HEK293 (cell line): ENCODE measurements at regions not wholly inside any gene's neighbourhood (a gene's known extent, or its start where the extent isn't known, plus 50 kb on each side); places are given as distances from the start of the nearest gene placed in this dataset.

Source experiments
- CTCF ChIA-PET: fragments of 350-600 bp; formaldehyde crosslinking; extraction: SDS; loops from one replicate; lab custom pipeline; 2021; ENCODE audit warnings: antibody characterized with exemption; lab: Yijun Ruan, JAX
- POLR2A ChIA-PET: fragments of 300-600 bp; formaldehyde crosslinking; extraction: SDS; loops from one replicate; lab custom pipeline; 2020; ENCODE audit warnings: antibody characterized with exemption, inconsistent platforms; lab: Yijun Ruan, JAX
- H3K27ac ChIP-seq: fragments of 200-500 bp; sonication (Bioruptor generic); 2 replicates; pipeline ENCODE4 v1.5.1; 2014; ENCODE audit warnings: low read depth, low read length, control low read depth, inconsistent platforms; ENCODE audit errors: extremely low read depth
- H3K36me3 ChIP-seq, 2 experiments: fragments of 200-500 bp in 1 of 2; sonication (Bioruptor generic) in 1 of 2; 1 replicate in 1 of 2; 2 replicates in 1 of 2; pipeline ENCODE4 v1.5.1; 2014 to 2017; ENCODE audit warnings: inconsistent platforms in 2 of 2, low read length in 2 of 2; ENCODE audit not compliant: control insufficient read depth in 2 of 2, insufficient read depth in 1 of 2
- H3K4me1 ChIP-seq: fragments of 200-500 bp; sonication (Bioruptor generic); 2 replicates; pipeline ENCODE4 v1.5.1; 2014; ENCODE audit warnings: mild to moderate bottlenecking, low read length, inconsistent platforms; ENCODE audit not compliant: control insufficient read depth, insufficient read depth
- H3K4me3 ChIP-seq: 2 replicates; pipeline ENCODE4 v1.5.1; 2011; ENCODE audit warnings: low read depth, mild to moderate bottlenecking, control low read depth, low read length, moderate library complexity
- H3K9me3 ChIP-seq: fragments of 200-500 bp; sonication (Bioruptor generic); 2 replicates; pipeline ENCODE4 v1.5.1; 2014; ENCODE audit warnings: low read depth, low read length, inconsistent platforms; ENCODE audit not compliant: control insufficient read depth, insufficient read depth
- BCL11A ChIP-seq: fragments of 450-650 bp; formaldehyde crosslinking; IDR thresholded peaks from 2 replicates; pipeline ENCODE4 v1.5.1; 2016; ENCODE audit warnings: low read depth, missing biosample characterization, missing genetic modification characterization
- GLI2 ChIP-seq: fragments of 450-650 bp; formaldehyde crosslinking; IDR thresholded peaks from 2 replicates; pipeline ENCODE4; 2017; ENCODE audit warnings: missing biosample characterization, missing genetic modification characterization, low read depth, borderline replicate concordance
- GLIS2 ChIP-seq: fragments of 450-650 bp; formaldehyde crosslinking; IDR thresholded peaks from 2 replicates; pipeline ENCODE4 v1.5.1; 2016; ENCODE audit warnings: missing biosample characterization, missing genetic modification characterization
- HOXA7 ChIP-seq: sonication (generic); formaldehyde crosslinking; IDR thresholded peaks from 2 replicates; pipeline ENCODE4 v1.8.1; 2022; ENCODE audit warnings: missing genetic modification reagents, borderline replicate concordance
- KLF16 ChIP-seq: fragments of 450-650 bp; formaldehyde crosslinking; IDR thresholded peaks from 2 replicates; pipeline ENCODE4 v1.5.1; 2017; ENCODE audit warnings: missing biosample characterization, missing genetic modification characterization
- MYNN ChIP-seq: fragments of 450-650 bp; formaldehyde crosslinking; IDR thresholded peaks from 2 replicates; pipeline ENCODE4 v1.5.1; 2016; ENCODE audit warnings: missing biosample characterization, missing genetic modification characterization, borderline replicate concordance
- SALL2 ChIP-seq: fragments of 450-650 bp; formaldehyde crosslinking; IDR thresholded peaks from 2 replicates; pipeline ENCODE4 v1.5.0; 2017; ENCODE audit warnings: missing biosample characterization, mild to moderate bottlenecking, missing genetic modification characterization, borderline replicate concordance
- SP2 ChIP-seq: fragments of 450-650 bp; formaldehyde crosslinking; IDR thresholded peaks from 2 replicates; pipeline ENCODE4 v1.5.1; 2016; ENCODE audit warnings: missing biosample characterization, missing genetic modification characterization
- ZNF10 ChIP-seq: fragments of 450-650 bp; formaldehyde crosslinking; IDR thresholded peaks from 2 replicates; pipeline ENCODE4 v1.5.1; 2017; ENCODE audit warnings: missing biosample characterization, missing genetic modification characterization
- ZNF266 ChIP-seq: fragments of 450-650 bp; formaldehyde crosslinking; IDR thresholded peaks from 2 replicates; pipeline ENCODE4 v1.5.1; 2016; ENCODE audit warnings: missing biosample characterization, missing genetic modification characterization, low read depth
- ZNF302 ChIP-seq: fragments of 450-650 bp; formaldehyde crosslinking; IDR thresholded peaks from 2 replicates; pipeline ENCODE4 v1.5.1; 2016; ENCODE audit warnings: missing biosample characterization, missing genetic modification characterization, low read depth
- ZNF341 ChIP-seq: fragments of 450-650 bp; formaldehyde crosslinking; IDR thresholded peaks from 2 replicates; pipeline ENCODE4; 2016; ENCODE audit warnings: low read depth, missing biosample characterization, missing genetic modification characterization
- ZNF416 ChIP-seq: fragments of 450-650 bp; formaldehyde crosslinking; IDR thresholded peaks from 2 replicates; pipeline ENCODE4 v1.5.1; 2016; ENCODE audit warnings: missing biosample characterization, missing genetic modification characterization
- ZNF423 ChIP-seq: fragments of 450-650 bp; formaldehyde crosslinking; IDR thresholded peaks from 2 replicates; pipeline ENCODE4 v1.5.1; 2016; ENCODE audit warnings: missing biosample characterization, missing genetic modification characterization
- ZNF529 ChIP-seq: fragments of 450-650 bp; formaldehyde crosslinking; IDR thresholded peaks from 2 replicates; pipeline ENCODE4 v1.5.1; 2017; ENCODE audit warnings: missing genetic modification characterization, missing biosample characterization; ENCODE audit not compliant: insufficient replicate concordance
- ZNF544 ChIP-seq: fragments of 450-650 bp; formaldehyde crosslinking; IDR thresholded peaks from 2 replicates; pipeline ENCODE4 v1.5.0; 2017; ENCODE audit warnings: missing biosample characterization, missing genetic modification characterization
- ZNF549 ChIP-seq: fragments of 450-650 bp; IDR thresholded peaks from 2 replicates; pipeline ENCODE4 v1.5.1; 2018; ENCODE audit warnings: missing biosample characterization, missing genetic modification characterization, mild to moderate bottlenecking, inconsistent platforms, moderate library complexity
- ZNF623 ChIP-seq: fragments of 450-650 bp; formaldehyde crosslinking; IDR thresholded peaks from 2 replicates; pipeline ENCODE4 v1.5.1; 2016; ENCODE audit warnings: missing biosample characterization, missing genetic modification characterization
- ZNF843 ChIP-seq: fragments of 450-650 bp; formaldehyde crosslinking; IDR thresholded peaks from 2 replicates; pipeline ENCODE4 v1.5.1; 2016; ENCODE audit warnings: missing biosample characterization, missing genetic modification characterization
- TF ChIP-seq, protein P1 (sequence below): fragments of 450-650 bp; formaldehyde crosslinking; IDR thresholded peaks from 2 replicates; pipeline ENCODE4 v1.5.1; 2016; ENCODE audit warnings: missing biosample characterization, missing genetic modification characterization
- TF ChIP-seq, protein P2 (sequence below): sonication (generic); formaldehyde crosslinking; IDR thresholded peaks from 2 replicates; pipeline ENCODE4 v1.8.1; 2022; ENCODE audit warnings: mild to moderate bottlenecking, moderate library complexity, missing genetic modification reagents
- TF ChIP-seq, protein P3 (sequence below): fragments of 450-650 bp; formaldehyde crosslinking; IDR thresholded peaks from 2 replicates; pipeline ENCODE4 v1.5.1; 2016; ENCODE audit warnings: missing biosample characterization, missing genetic modification characterization

DNA sequence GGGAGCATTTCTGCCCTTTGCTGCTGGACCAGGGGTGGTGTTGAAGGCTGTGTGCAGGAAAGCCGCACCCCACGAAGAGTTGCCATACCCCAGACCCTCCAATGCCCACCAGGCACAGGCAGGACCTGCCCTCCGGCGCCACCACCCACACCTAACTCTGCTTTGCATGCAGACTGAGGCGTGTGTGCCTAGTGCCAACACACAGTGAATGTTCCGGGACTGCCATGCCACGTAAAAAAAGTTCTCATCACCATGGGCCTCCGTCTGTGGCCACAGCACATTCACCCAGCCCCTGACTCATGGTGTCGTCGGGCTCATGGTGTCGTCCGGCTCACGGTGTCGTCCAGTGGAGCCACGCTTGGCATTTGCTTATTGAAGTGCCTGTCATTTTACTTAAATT is 184.9 kb upstream of the RAB6C start:
- ChIA-PET CTCF (no interaction called here), POLR2A (no interaction called here)
- Histone ChIP-seq H3K27ac (no peak overlapping the region), H3K4me3 (no peak overlapping the region), H3K9me3 (no peaks in the 10 kb centered on the region), H3K36me3 (no peaks in the 10 kb centered on the region), H3K4me1 (no peaks in the 10 kb centered on the region)
- no peak for TF ChIP-seq MYNN (tag by site-specific recombination)
- no peak for TF ChIP-seq KLF16 (tag by site-specific recombination)
- no peak for TF ChIP-seq ZNF623 (tag by site-specific recombination)
- no peak for TF ChIP-seq SP2 (tag by site-specific recombination)
- TF ChIP-seq, protein P1, sequence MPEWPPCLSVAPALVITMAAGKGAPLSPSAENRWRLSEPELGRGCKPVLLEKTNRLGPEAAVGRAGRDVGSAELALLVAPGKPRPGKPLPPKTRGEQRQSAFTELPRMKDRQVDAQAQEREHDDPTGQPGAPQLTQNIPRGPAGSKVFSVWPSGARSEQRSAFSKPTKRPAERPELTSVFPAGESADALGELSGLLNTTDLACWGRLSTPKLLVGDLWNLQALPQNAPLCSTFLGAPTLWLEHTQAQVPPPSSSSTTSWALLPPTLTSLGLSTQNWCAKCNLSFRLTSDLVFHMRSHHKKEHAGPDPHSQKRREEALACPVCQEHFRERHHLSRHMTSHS (tag by site-specific recombination) = no peak
- no peak for TF ChIP-seq HOXA7 (CRISPR knock-in tag)
- no peak for TF ChIP-seq ZNF266
- TF ChIP-seq, protein P2, sequence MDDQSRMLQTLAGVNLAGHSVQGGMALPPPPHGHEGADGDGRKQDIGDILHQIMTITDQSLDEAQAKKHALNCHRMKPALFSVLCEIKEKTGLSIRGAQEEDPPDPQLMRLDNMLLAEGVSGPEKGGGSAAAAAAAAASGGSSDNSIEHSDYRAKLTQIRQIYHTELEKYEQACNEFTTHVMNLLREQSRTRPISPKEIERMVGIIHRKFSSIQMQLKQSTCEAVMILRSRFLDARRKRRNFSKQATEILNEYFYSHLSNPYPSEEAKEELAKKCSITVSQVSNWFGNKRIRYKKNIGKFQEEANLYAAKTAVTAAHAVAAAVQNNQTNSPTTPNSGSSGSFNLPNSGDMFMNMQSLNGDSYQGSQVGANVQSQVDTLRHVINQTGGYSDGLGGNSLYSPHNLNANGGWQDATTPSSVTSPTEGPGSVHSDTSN (CRISPR knock-in tag) = no peak
- TF ChIP-seq ZNF416 (tag by site-specific recombination) = no peak
- TF ChIP-seq ZNF843 (tag by site-specific recombination) = no peak
- TF ChIP-seq ZNF10 (tag by site-specific recombination) = no peak
- no peak for TF ChIP-seq ZNF341 (tag by site-specific recombination)

DNA sequence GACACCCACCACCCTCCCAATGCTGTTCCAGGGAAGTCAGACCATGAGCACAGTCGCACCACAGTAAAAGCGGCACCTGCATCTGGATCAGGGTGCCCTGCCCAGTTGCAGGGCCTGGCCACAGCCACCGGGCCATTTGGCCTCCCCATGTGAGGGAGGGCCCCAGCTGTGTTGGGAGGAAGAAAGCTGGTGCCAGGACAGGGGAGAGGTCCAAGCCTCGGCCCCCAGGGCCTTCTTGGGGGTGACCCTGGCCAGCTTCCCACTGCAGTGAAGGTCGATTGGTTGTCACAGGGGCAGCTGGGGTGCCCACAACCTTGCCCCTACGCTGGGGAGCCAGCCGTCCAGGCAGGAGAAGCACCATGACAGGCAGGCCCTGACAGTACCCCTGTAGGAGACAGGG is 183.2 kb upstream of the RAB6C start:
- TF ChIP-seq GLIS2 = no peak
- no peak for TF ChIP-seq ZNF544 (tag by site-specific recombination)
- TF ChIP-seq ZNF302 (tag by site-specific recombination) = no peak
- TF ChIP-seq ZNF529 (tag by site-specific recombination) = no peak
- TF ChIP-seq, all 188 proteins: peak for 0
- no peak overlapping the region for H3K4me3 ChIP-seq
- CTCF ChIA-PET = no interaction called here
- no peaks in the 10 kb centered on the region for H3K9me3 ChIP-seq
- H3K36me3 ChIP-seq = no peaks in the 10 kb centered on the region
- POLR2A ChIA-PET = no interaction called here
- H3K4me1 ChIP-seq = no peaks in the 10 kb centered on the region
- H3K27ac ChIP-seq = no peak overlapping the region

DNA sequence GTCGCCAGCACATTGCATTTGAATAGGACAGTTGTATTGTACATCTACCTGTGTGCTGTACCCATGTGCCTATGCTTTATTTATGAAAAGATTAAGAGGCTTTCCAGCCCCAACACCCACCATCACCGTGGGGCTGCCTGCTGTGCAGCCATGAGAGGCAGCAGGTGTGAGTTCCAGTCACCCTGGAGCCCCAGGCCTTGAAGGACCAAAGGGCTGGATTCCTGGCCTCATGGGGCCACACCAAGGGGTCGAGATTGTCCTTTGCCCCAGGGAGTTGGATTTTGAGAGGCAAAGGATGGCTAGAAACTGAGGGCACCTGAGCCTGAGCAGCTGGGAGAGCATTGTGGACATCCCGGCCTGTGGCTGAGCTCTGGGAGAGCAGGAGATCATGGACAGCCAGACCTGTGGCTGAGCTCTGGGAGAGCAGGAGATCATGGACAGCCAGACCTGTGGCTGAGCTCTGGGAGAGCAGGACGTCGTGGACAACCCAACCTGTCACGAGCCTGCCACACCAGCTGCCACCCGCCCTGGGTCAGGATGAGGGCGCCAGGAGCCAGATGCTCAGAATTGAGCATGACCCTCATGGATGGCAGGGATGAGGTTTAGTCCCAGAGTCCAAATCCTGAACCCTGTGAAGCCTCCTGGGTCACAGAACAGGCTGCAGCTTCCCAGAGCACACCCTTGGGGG is 182.5 kb upstream of the RAB6C start:
- CTCF ChIA-PET = no interaction called here
- POLR2A ChIA-PET = no interaction called here
- Histone ChIP-seq H3K27ac (no peak overlapping the region), H3K36me3 (no peaks in the 10 kb centered on the region), H3K9me3 (no peaks in the 10 kb centered on the region), H3K4me3 (no peak overlapping the region), H3K4me1 (no peaks in the 10 kb centered on the region)
- TF ChIP-seq BCL11A (tag by site-specific recombination) (no peak), GLI2 (no peak), ZNF549 (no peak), SALL2 (tag by site-specific recombination) (no peak), ZNF423 (tag by site-specific recombination) (no peak)
- TF ChIP-seq, protein P3, sequence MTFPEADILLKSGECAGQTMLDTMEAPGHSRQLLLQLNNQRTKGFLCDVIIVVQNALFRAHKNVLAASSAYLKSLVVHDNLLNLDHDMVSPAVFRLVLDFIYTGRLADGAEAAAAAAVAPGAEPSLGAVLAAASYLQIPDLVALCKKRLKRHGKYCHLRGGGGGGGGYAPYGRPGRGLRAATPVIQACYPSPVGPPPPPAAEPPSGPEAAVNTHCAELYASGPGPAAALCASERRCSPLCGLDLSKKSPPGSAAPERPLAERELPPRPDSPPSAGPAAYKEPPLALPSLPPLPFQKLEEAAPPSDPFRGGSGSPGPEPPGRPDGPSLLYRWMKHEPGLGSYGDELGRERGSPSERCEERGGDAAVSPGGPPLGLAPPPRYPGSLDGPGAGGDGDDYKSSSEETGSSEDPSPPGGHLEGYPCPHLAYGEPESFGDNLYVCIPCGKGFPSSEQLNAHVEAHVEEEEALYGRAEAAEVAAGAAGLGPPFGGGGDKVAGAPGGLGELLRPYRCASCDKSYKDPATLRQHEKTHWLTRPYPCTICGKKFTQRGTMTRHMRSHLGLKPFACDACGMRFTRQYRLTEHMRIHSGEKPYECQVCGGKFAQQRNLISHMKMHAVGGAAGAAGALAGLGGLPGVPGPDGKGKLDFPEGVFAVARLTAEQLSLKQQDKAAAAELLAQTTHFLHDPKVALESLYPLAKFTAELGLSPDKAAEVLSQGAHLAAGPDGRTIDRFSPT (tag by site-specific recombination) = no peak
